ENCODE measurements at regions not wholly inside any gene's neighbourhood (a gene's known extent, or its start where the extent isn't known, plus 50 kb on each side); places are given as distances from the start of the nearest gene placed in this dataset.

DNA sequence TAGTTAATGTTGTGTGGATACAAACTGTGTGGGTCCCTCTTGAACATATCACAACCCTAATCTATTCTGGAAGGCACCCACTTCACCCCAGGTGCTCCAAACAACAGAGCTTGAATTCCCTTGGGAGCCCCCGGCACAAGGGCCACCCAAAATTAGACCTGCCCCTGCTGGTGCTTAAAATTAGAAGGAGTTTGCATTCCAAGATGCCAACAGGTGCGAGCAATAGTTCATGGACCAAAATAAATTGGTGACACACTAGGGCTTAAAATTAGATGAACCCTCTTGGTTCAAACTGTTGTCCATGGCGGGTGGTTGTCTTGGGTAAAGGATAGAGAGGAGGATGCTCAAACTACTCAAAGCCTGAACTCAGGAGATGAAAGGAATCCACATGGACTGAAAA is 291.5 kb downstream of the MN1 start:
- TF ChIP-seq CTCF (IDR thresholded peaks at IDR 0.05) (no peak), POLR2A (IDR thresholded peaks at IDR 0.05) (no peak)
- H3K4me3 ChIP-seq, result no peak overlapping the region
- H3K9me3 ChIP-seq, result no peaks in the 10 kb centered on the region
- H3K27ac ChIP-seq, result no peak overlapping the region
- DNase-seq, result no peak
- no peaks in the 10 kb centered on the region for H3K36me3 ChIP-seq
- no peaks in the 10 kb centered on the region for H3K27me3 ChIP-seq
- H3K4me1 ChIP-seq, result no peaks in the 10 kb centered on the region

GRCh38 chr22:27512283-27512761 is 289.2 kb downstream of the MN1 start:
- no peak for TF ChIP-seq POLR2A (IDR thresholded peaks at IDR 0.05)
- no peak for TF ChIP-seq CTCF (IDR thresholded peaks at IDR 0.05)
- DNase-seq, result peak in 2 of 3 donors; percentile 19 to 66
- Histone ChIP-seq H3K4me3 (no peak overlapping the region), H3K9me3 (no peaks in the 10 kb centered on the region), H3K36me3 (no peaks in the 10 kb centered on the region), H3K4me1 (no peaks in the 10 kb centered on the region), H3K27ac (peak overlapping the region in 1 of 4 donors; percentile 45), H3K27me3 (no peaks in the 10 kb centered on the region)

GRCh38 chr22:27513021-27513420 is 288.5 kb downstream of the MN1 start:
- TF ChIP-seq POLR2A (IDR thresholded peaks at IDR 0.05) (no peak), CTCF (IDR thresholded peaks at IDR 0.05) (no peak)
- no peaks in the 10 kb centered on the region for H3K27me3 ChIP-seq
- H3K4me3 ChIP-seq, result no peak overlapping the region
- H3K36me3 ChIP-seq, result no peaks in the 10 kb centered on the region
- no peaks in the 10 kb centered on the region for H3K4me1 ChIP-seq
- H3K27ac ChIP-seq, result peak overlapping the region in 1 of 4 donors; percentile 45
- DNase-seq, result no peak
- no peaks in the 10 kb centered on the region for H3K9me3 ChIP-seq

DNA sequence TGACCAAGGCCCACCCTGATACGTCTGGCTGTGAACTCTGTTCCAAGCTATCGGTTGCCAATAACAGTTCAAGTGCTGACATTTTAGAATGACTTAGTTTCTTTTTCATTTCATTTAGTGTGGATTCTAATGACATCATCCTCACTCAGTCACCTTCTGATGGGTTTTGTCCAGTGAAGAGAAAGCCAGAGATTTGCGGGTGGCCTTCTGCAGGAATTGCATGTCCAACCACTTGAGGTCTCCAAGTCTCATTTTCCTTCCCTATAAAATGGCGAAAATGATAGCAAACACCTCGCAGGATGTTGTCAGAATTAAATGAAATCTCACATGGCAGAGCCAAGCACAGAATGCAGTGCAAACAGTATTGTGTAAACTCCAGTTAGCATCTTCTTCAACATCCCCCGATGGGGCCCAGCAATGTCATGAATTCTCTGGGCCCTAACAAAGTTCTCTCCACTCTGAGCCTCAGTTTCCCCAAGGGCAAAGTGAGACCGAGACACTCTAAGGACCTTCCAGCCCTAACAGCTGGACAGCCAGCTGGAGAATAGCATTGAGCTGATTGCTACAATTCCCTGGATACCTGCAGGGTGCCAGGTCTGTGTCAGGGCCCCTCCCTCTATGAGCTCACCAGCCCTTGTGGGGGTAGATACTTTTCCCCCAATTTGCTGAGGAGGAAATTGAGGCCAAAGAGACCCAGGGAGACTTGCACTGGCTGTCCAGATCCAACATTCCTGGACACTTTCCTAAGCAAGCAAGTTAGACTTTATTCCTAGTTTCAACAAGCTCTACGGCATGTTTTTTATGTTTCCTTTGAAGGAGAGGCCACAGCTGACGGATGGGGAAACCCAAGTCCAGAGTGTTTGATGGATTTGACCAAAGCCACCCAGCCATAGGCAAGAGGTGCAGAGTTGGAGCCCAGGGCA is 286.7 kb downstream of the MN1 start:
- Histone ChIP-seq H3K9me3 (no peaks in the 10 kb centered on the region), H3K4me3 (no peak overlapping the region), H3K27me3 (no peaks in the 10 kb centered on the region), H3K27ac (peak overlapping the region in 1 of 4 donors; percentile 3), H3K36me3 (no peaks in the 10 kb centered on the region), H3K4me1 (no peaks in the 10 kb centered on the region)
- TF ChIP-seq POLR2A (IDR thresholded peaks at IDR 0.05) (no peak), CTCF (IDR thresholded peaks at IDR 0.05) (no peak)
- no peak for DNase-seq

DNA sequence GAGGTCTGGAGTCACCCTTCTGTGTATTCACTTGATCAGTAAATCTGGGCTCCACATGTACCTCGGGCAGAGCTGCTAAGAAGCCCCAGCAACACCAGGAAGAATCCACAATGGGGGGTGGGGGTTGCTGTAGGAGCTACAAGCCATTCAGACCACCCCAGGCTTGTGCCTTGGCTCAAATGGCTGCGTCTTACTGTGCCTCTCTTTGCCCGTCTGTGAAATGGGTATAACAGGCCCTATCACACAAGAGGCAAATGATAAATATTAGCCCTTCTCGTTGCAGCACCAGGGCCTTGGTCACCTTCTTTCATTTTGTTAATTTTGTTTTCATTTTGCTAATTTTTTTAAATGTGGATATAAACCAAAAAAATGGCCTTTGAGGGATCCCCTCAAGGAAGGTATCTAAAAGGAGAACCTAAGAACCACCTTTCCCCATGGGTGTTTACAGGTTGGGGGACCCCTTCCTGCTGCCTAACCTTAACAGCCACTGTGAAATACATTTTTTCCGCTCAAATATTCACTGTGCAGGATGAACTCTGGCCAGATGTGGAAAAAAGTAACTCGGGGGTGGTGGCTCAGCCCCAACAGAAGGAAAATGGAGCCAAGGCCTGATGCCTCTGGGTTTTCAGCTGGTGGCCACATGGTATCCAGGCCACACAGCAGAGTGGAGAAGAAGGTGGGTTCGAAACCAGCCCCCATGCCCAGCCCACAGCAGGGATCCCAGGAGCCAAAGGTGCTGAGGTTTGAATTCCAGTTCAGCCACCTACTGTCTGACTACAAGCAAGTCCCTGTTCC is 284.0 kb downstream of the MN1 start:
- Histone ChIP-seq H3K4me1 (no peaks in the 10 kb centered on the region), H3K27me3 (no peaks in the 10 kb centered on the region), H3K4me3 (no peak overlapping the region), H3K36me3 (no peaks in the 10 kb centered on the region), H3K9me3 (no peaks in the 10 kb centered on the region), H3K27ac (no peak overlapping the region)
- no peak for DNase-seq
- TF ChIP-seq CTCF (IDR thresholded peaks at IDR 0.05) (no peak), POLR2A (IDR thresholded peaks at IDR 0.05) (no peak)

Data from Peyer's patch (tissue), 4 donors.